Left lung (tissue), 4 donors: ENCODE measurements at regions not wholly inside any gene's neighbourhood (a gene's known extent, or its start where the extent isn't known, plus 50 kb on each side); places are given as distances from the start of the nearest gene placed in this dataset.

Experiments used
- ATAC-seq: fragments of 200-7000 bp; cut with Tn5 transposase; one replicate; pipeline ENCODE4 v1.9.1; 2020; ENCODE audit warnings: moderate library complexity
- DNase-seq, 4 donors: peaks; one replicate each; pipeline ENCODE4 v3.0.0-alpha.2; 2013 to 2020
- H3K27ac ChIP-seq, 2 donors: fragments of 200-600 bp; sonication (generic) in 1 of 2; one replicate each; pipeline versions ENCODE4 v1.5.0 to v1.8.0; 2020 to 2021
- H3K27me3 ChIP-seq, 2 donors: fragments of 200-600 bp; sonication (generic) in 1 of 2; one replicate each; pipeline versions ENCODE4 v1.5.0 to v1.8.0; 2020 to 2021
- H3K36me3 ChIP-seq, 2 donors: fragments of 200-600 bp; sonication (generic) in 1 of 2; one replicate each; pipeline versions ENCODE4 v1.5.0 to v1.8.0; 2020 to 2021
- H3K4me1 ChIP-seq, 2 donors: fragments of 200-600 bp; one replicate each; pipeline ENCODE4 v1.8.0; 2021
- H3K4me3 ChIP-seq, 2 donors: fragments of 200-600 bp; sonication (generic) in 1 of 2; one replicate each; pipeline versions ENCODE4 v1.5.0 to v1.8.0; 2020 to 2021; ENCODE audit warnings: mild to moderate bottlenecking in 1 of 2
- H3K9me3 ChIP-seq, 2 donors: fragments of 200-600 bp; sonication (generic) in 1 of 2; one replicate each; pipeline versions ENCODE4 v1.5.0 to v1.8.0; 2020 to 2021
- CTCF ChIP-seq, 2 donors: fragments of 200-600 bp; sonication (generic) in 1 of 2; IDR thresholded peaks; one replicate each; pipeline versions ENCODE4 v1.5.0 to v1.8.0; 2021; ENCODE audit warnings: antibody characterized with exemption in 2 of 2
- intact Hi-C, 2 donors: fragments of 100-400 bp; cut with DNase I; formaldehyde crosslinking; loops; one replicate each; pipeline versions ENCODE4 v1.11.2 to v1.14.2; 2022
- donor health status: DM: no; HTN: yes; CAD: no.
- donor health status: DM: no; HTN: no; CAD: no.

DNA sequence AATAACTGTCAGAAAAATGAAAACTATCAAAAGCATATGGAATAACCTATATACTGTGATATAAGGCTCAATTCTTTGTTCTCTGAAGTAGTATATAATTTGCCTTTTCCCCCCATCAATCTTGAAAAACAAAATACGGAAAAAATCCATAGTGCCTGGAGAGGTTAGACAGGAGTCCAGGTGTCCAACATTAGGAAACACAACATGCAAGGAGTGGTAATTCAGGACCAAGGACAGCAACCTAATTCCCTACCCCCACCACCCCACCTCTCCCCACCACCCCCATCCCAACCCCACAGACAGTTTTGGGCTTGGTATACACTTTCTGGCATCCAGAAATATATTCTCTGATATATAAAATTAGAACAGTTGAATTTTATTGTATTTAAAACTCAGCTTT is 55.1 kb upstream of the SLC25A26 start:
- TF ChIP-seq CTCF (IDR thresholded peaks at IDR 0.05) = no peak
- Histone ChIP-seq H3K9me3 (no peaks in the 10 kb centered on the region), H3K27ac (no peak overlapping the region), H3K4me3 (no peak overlapping the region), H3K27me3 (no peaks in the 10 kb centered on the region), H3K36me3 (no peaks in the 10 kb centered on the region), H3K4me1 (no peaks in the 10 kb centered on the region)
- no peak for ATAC-seq
- intact Hi-C loops = no loop called here
- no peak for DNase-seq

DNA sequence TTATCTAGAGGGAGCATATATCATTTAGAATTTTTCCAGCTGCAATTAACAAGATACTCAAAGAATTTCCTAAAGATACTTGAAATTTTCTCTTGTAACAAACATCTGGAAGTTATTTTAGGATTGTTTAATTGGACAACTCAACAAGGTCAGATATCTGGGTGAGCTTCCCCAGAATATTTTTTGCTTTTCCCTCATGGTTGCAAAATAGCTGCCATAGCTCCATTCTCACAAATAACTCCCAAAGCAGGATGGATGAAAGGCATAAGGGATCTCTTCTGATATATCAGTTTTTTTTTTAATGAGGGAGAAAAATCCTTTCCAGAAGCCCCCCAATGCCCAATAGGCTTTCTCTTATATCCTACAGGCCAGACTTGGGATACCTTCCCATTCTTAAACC is 56.6 kb upstream of the SLC25A26 start:
- Histone ChIP-seq H3K27me3 (no peaks in the 10 kb centered on the region), H3K4me1 (no peaks in the 10 kb centered on the region), H3K4me3 (no peak overlapping the region), H3K36me3 (no peaks in the 10 kb centered on the region), H3K27ac (no peak overlapping the region), H3K9me3 (no peaks in the 10 kb centered on the region)
- intact Hi-C loops = no loop called here
- no peak for TF ChIP-seq CTCF (IDR thresholded peaks at IDR 0.05)
- ATAC-seq (no peak), DNase-seq (no peak)

DNA sequence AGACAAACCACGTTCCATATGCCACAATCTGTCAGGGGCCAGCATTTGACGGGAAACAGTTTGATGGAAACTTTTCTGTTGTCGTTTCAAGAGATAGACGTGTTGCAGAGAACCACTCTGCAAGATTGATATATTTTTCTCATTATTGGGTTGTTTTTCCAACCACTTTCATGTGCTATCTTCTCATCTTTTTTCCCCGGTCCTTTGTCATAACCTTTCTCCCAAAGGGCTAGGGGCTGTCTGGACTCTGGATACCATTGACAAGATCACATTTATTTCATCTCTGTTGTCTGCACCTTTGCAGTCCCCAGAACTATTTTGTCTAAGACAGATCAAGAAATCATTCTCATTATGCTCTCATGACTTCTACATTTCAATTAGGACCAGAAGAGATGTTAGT is 57.6 kb upstream of the SLC25A26 start:
- H3K27ac ChIP-seq = no peak overlapping the region
- TF ChIP-seq CTCF (IDR thresholded peaks at IDR 0.05) = no peak
- no peaks in the 10 kb centered on the region for H3K27me3 ChIP-seq
- no peaks in the 10 kb centered on the region for H3K36me3 ChIP-seq
- DNase-seq = no peak
- ATAC-seq = no peak
- intact Hi-C loops = no loop called here
- no peaks in the 10 kb centered on the region for H3K4me1 ChIP-seq
- H3K4me3 ChIP-seq = no peak overlapping the region
- H3K9me3 ChIP-seq = no peaks in the 10 kb centered on the region

DNA sequence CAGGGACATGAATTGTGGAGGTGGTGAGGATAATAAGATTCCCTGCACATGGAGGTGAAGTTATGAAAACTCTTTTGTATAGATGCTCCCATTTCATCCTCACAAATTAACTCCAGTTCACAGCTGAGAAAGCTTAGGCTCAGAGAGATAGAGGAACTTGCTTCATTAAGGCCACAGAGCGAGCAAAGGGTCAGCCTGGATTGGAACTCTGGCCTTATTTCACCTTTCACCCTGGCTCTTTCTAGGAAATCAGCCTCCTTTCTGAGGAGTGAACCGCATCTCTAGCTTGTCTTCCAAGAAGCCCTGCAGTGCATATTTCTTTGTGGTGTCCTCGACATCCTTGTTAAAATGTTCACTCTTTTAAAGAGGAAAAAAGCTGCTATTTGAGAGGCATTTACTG is 58.0 kb upstream of the SLC25A26 start:
- intact Hi-C loops = no loop called here
- no peak for DNase-seq
- TF ChIP-seq CTCF (IDR thresholded peaks at IDR 0.05) = no peak
- no peak overlapping the region for H3K27ac ChIP-seq
- H3K9me3 ChIP-seq = no peaks in the 10 kb centered on the region
- H3K4me3 ChIP-seq = no peak overlapping the region
- H3K4me1 ChIP-seq = no peaks in the 10 kb centered on the region
- no peaks in the 10 kb centered on the region for H3K27me3 ChIP-seq
- ATAC-seq = no peak
- no peaks in the 10 kb centered on the region for H3K36me3 ChIP-seq

DNA sequence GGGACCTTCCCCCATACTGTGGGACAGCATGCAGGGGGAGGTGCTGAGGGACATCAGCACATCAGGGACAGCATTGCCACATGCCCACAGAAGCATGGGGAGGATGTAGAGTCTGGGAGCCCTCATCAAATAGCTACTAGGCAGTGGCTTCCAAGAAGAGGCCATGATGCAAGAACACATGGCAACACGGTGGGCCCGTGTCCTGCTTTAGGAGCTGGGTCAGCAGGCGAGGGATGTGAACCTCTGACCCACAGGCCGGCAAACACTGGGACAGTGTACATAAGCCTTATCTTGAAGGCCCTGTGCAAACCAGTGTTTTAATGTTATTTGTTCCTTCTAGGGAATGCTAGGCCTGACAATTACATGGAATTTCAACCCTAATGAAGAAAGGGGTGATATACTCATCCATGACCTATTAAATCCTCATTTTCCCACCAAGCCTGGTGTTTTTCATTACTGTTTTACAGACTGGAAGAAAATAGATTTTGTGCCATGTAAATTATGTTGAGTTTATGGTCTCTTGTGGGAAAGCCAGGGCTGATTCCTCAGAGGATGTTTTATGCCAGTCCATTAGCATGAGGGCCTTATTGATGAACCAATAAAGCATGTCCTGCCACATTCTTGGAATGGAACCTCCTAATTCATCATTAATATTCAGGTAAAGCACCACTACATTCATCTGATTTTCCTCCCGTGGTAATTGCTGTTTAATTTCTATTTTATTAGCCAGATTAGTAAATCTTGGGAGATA is 61.7 kb upstream of the SLC25A26 start:
- Histone ChIP-seq H3K4me1 (no peaks in the 10 kb centered on the region), H3K27me3 (no peaks in the 10 kb centered on the region), H3K9me3 (no peaks in the 10 kb centered on the region), H3K27ac (no peak overlapping the region), H3K36me3 (no peaks in the 10 kb centered on the region), H3K4me3 (no peak overlapping the region)
- no peak for TF ChIP-seq CTCF (IDR thresholded peaks at IDR 0.05)
- no peak for ATAC-seq
- intact Hi-C loops = no loop called here
- DNase-seq = no peak
